ENCODE measurements at regions not wholly inside any gene's neighbourhood (a gene's known extent, or its start where the extent isn't known, plus 50 kb on each side); places are given as distances from the start of the nearest gene placed in this dataset.

DNA sequence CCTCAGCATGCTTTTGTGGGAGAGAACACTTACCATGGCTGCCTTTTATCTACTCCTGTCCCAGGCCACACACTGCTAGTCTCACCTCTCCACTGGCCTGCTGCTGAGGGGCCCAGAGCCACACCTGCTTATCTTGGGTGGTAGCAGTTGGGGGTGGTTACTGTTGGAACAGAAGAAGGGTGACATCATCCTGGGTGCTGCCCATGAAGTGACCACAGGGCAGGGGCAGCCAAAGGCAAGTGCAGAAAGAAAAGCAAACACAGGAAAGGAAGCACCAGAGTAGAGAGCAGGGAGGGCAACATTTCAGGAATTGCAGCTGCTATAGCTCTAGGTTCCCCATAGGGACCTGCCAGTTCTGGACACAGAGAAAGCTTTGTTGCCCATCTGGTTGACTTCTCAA is 345.2 kb downstream of the VPS13C start:
- TF ChIP-seq, protein P1, sequence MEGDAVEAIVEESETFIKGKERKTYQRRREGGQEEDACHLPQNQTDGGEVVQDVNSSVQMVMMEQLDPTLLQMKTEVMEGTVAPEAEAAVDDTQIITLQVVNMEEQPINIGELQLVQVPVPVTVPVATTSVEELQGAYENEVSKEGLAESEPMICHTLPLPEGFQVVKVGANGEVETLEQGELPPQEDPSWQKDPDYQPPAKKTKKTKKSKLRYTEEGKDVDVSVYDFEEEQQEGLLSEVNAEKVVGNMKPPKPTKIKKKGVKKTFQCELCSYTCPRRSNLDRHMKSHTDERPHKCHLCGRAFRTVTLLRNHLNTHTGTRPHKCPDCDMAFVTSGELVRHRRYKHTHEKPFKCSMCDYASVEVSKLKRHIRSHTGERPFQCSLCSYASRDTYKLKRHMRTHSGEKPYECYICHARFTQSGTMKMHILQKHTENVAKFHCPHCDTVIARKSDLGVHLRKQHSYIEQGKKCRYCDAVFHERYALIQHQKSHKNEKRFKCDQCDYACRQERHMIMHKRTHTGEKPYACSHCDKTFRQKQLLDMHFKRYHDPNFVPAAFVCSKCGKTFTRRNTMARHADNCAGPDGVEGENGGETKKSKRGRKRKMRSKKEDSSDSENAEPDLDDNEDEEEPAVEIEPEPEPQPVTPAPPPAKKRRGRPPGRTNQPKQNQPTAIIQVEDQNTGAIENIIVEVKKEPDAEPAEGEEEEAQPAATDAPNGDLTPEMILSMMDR (IDR thresholded peaks at IDR 0.05): no peak
- no peak for TF ChIP-seq POLR2A (IDR thresholded peaks at IDR 0.05)
